Liver (tissue), 3 donors: ENCODE measurements at regions not wholly inside any gene's neighbourhood (a gene's known extent, or its start where the extent isn't known, plus 50 kb on each side); places are given as distances from the start of the nearest gene placed in this dataset.

Experiments used
- CTCF ChIP-seq: fragments of 150-350 bp; IDR thresholded peaks from 2 replicates; pipeline ENCODE4 v1.5.1; 2017; ENCODE audit warnings: improper control_type of control experiment, low read depth, low read length; ENCODE audit not compliant: missing input control
- GABPA ChIP-seq, 2 donors: IDR thresholded peaks in 1 of 2; conservative IDR thresholded peaks in 1 of 2; 2 replicates each; pipeline ENCODE4 v1.6.1; 2016; ENCODE audit warnings: antibody characterized with exemption in 2 of 2, mild to moderate bottlenecking in 1 of 2, moderate library complexity in 1 of 2
- TF ChIP-seq, protein P1 (sequence below): IDR thresholded peaks from 2 replicates; pipeline ENCODE4 v1.6.1; 2016; ENCODE audit warnings: antibody characterized with exemption
- donor health status: healthy.
- donor health status: healthy.

GRCh38 chr17:36672403-36672918 lies 71.1 kb downstream of the MRM1 start:
- TF ChIP-seq CTCF: no peak
- TF ChIP-seq, protein P1, sequence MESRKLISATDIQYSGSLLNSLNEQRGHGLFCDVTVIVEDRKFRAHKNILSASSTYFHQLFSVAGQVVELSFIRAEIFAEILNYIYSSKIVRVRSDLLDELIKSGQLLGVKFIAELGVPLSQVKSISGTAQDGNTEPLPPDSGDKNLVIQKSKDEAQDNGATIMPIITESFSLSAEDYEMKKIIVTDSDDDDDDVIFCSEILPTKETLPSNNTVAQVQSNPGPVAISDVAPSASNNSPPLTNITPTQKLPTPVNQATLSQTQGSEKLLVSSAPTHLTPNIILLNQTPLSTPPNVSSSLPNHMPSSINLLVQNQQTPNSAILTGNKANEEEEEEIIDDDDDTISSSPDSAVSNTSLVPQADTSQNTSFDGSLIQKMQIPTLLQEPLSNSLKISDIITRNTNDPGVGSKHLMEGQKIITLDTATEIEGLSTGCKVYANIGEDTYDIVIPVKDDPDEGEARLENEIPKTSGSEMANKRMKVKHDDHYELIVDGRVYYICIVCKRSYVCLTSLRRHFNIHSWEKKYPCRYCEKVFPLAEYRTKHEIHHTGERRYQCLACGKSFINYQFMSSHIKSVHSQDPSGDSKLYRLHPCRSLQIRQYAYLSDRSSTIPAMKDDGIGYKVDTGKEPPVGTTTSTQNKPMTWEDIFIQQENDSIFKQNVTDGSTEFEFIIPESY: no peak
- no peak for TF ChIP-seq GABPA (IDR thresholded peaks at IDR 0.05 in 1 of 2, conservative IDR thresholded peaks at IDR 0.05 in 1 of 2)
